GM12878 (cell line): ENCODE measurements at regions not wholly inside any gene's neighbourhood (a gene's known extent, or its start where the extent isn't known, plus 50 kb on each side); places are given as distances from the start of the nearest gene placed in this dataset.

Source experiments
- ATAC-seq: fragments of 200-7000 bp; cut with Tn5 transposase; 3 replicates; pipeline ENCODE4 v1.9.1; 2020; ENCODE audit warnings: mild to moderate bottlenecking, moderate library complexity
- BruUV-seq: library from RNA; stranded (reverse); fragments of 400-500 nt; replicated peaks from 2 replicates; lab custom pipeline; 2021; lab: Mats Ljungman, UMichigan
- CTCF ChIA-PET: fragments of 300-600 bp; sonication (Branson Sonifier 250); formaldehyde crosslinking; extraction: SDS; loops from one replicate; lab custom pipeline; 2021; ENCODE audit warnings: inconsistent platforms; lab: Yijun Ruan, JAX
- POLR2A ChIA-PET: fragments of 350-600 bp; formaldehyde crosslinking; extraction: SDS; loops from one replicate; lab custom pipeline; 2021; ENCODE audit warnings: inconsistent platforms; lab: Charles Lee
- RAD21 ChIA-PET: fragments of 300-600 bp; sonication (Branson Sonifier 250); formaldehyde crosslinking; loops from one replicate; lab custom pipeline; 2023; ENCODE audit warnings: antibody characterized with exemption; ENCODE audit not compliant: unreplicated experiment; lab: Charles Lee
- SMC1A ChIA-PET: fragments of 300-600 bp; sonication (Branson Sonifier 250); formaldehyde crosslinking; loops from one replicate; lab custom pipeline; 2023; ENCODE audit not compliant: unreplicated experiment, uncharacterized antibody; lab: Charles Lee
- DNase-seq: peaks from one replicate; pipeline ENCODE4 v3.0.0-alpha.2; 2011; ENCODE audit warnings: low read depth, low spot score
- FAIRE-seq: peaks from 3 replicates; lab custom pipeline; 2011; peaks lifted over from hg19 to GRCh38; lab: Jason Lieb, UNC
- H2AFZ ChIP-seq: 2 replicates; pipeline ENCODE4 v1.6.0; 2011; ENCODE audit warnings: low read depth, low read length, control low read depth; ENCODE audit not compliant: control insufficient read depth
- H3K27ac ChIP-seq: 2 replicates; pipeline ENCODE4 v1.5.1; 2011; ENCODE audit warnings: control low read depth; ENCODE audit not compliant: control insufficient read depth, insufficient read depth
- H3K27me3 ChIP-seq, 2 experiments: replicated peaks in 1 of 2; 2 replicates each; pipeline versions ENCODE4 v1.6.0 to v1.6.1; 2011; ENCODE audit warnings: low read length in 1 of 2; ENCODE audit not compliant: control insufficient read depth in 2 of 2, insufficient read depth in 2 of 2
- H3K36me3 ChIP-seq, 2 experiments: 2 replicates each; pipeline ENCODE4 v1.5.1; 2011; ENCODE audit warnings: low read length in 1 of 2; ENCODE audit not compliant: control insufficient read depth in 2 of 2, insufficient read depth in 2 of 2
- H3K4me1 ChIP-seq: 2 replicates; pipeline ENCODE4 v1.6.1; 2011; ENCODE audit warnings: mild to moderate bottlenecking, low read length, moderate library complexity, mixed read lengths; ENCODE audit not compliant: control insufficient read depth, insufficient read depth
- H3K4me2 ChIP-seq: 2 replicates; pipeline ENCODE4 v1.6.0; 2011; ENCODE audit warnings: control low read depth; ENCODE audit not compliant: control insufficient read depth, insufficient read depth
- H3K4me3 ChIP-seq: fragments of 200-600 bp; sonication (generic); 2 replicates; pipeline ENCODE4 v1.5.1; 2016
- H3K79me2 ChIP-seq: 2 replicates; pipeline ENCODE4 v1.6.0; 2011; ENCODE audit warnings: low read length; ENCODE audit not compliant: control insufficient read depth, insufficient read depth
- H3K9ac ChIP-seq: 2 replicates; pipeline ENCODE4 v1.8.0; 2011; ENCODE audit warnings: low read length, control low read depth, mixed read lengths; ENCODE audit not compliant: control insufficient read depth, insufficient read depth
- H3K9me3 ChIP-seq: replicated peaks from 3 replicates; pipeline ENCODE4 v1.5.1; 2011; ENCODE audit warnings: mild to moderate bottlenecking, low read length; ENCODE audit not compliant: control insufficient read depth, insufficient read depth
- H4K20me1 ChIP-seq: 2 replicates; pipeline ENCODE4 v1.6.0; 2011; ENCODE audit not compliant: control insufficient read depth, insufficient read depth
- ESRRA ChIP-seq: IDR thresholded peaks from 2 replicates; pipeline ENCODE4 v1.6.1; 2012; ENCODE audit warnings: mild to moderate bottlenecking, low read length, improper control_type of control experiment
- HDAC2 ChIP-seq: fragments of 200-600 bp; sonication (generic); IDR thresholded peaks from 2 replicates; pipeline ENCODE4 v1.6.1; 2017
- NFYB ChIP-seq: IDR thresholded peaks from 2 replicates; pipeline ENCODE4 v1.6.1; 2011; ENCODE audit warnings: low read depth, mild to moderate bottlenecking, low read length, improper control_type of control experiment, moderate library complexity; ENCODE audit not compliant: insufficient read depth
- NR2F1 ChIP-seq: fragments of 450-650 bp; conservative IDR thresholded peaks from 2 replicates; pipeline ENCODE4 v1.6.1; 2017; ENCODE audit warnings: mild to moderate bottlenecking
- WGBS: methylation state at CpG from one replicate; pipeline ENCODE4 v1.1.6; 2016; ENCODE audit warnings: low lambda C conversion rate; ENCODE audit not compliant: insufficient replicate concordance, insufficient coverage; ENCODE audit errors: missing lambda C conversion rate; 5-methylcytosine and 5-hydroxymethylcytosine counted together
- in situ Hi-C: fragments of 300-500 bp; cut with MboI; formaldehyde crosslinking; loops from 9 replicates; pipeline ENCODE4 v1.14.3; 2018; ENCODE audit warnings: mixed read lengths
- intact Hi-C: fragments of 100-400 bp; cut with micrococcal nuclease; formaldehyde crosslinking; loops from one replicate; pipeline ENCODE4 v1.14.2; 2022; ENCODE audit not compliant: unreplicated experiment
- TF ChIP-seq, protein P1 (sequence below): fragments of 450-650 bp; formaldehyde crosslinking; IDR thresholded peaks from 2 replicates; pipeline ENCODE4 v1.4.0; 2020; ENCODE audit warnings: mild to moderate bottlenecking, moderate library complexity
- TF ChIP-seq, protein P2 (sequence below): fragments of 450-650 bp; IDR thresholded peaks from 2 replicates; pipeline ENCODE4 v1.6.1; 2017; ENCODE audit warnings: borderline replicate concordance

DNA sequence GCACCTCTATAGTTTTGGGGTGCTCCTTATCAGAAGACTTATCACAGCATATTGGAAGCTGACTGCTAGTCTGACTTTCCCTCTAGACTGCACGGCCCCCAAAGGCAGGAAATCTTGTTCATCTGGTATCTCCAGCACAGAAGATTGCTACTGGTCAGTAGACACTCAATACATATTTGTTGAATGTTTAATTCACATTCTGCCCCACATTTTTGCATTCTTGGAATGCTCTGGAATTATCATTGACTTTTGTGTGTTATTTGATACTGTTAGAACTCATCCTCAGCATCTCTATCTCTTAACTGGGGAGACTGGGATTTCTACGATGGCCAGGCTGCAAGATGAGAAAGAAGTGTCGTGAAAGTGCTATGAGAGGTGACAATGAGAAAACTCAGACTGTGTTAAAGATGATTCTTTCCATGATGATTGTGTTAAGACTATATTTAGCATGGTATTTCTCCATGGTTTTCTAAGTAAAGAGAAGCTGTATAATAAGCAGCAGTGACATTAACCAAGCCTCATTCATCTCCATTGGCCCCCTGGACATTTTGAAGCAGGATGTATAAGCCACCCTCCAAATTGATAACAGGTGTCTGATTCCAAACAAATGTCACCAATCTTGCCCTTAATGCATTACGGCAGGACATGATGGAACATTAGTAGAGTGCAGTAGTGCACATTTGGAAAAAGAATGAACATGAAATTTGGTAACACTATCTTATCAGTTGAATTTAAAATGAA is 440.9 kb downstream of the RFC3 start (continued):
- no peak for TF ChIP-seq ESRRA
- no peak for TF ChIP-seq NFYB
- no peak for TF ChIP-seq NR2F1

DNA sequence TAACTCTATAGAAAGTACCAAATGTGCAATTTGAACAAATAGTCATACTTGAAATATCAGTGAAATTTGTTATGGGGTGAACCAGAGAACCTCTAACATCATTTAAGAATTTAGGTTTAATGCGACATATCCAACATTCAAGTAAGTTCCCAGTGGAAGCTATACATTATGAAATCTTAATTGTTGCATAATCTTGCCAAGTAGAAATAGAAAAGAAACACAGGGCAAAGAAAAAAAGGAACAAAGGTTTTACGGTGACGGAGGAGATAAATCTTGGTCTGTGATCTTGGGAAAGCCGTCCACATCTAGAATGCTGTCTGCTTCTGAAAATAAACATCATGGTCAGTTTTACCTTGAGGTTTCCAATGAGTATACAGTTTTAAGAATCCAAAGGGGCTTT is 445.7 kb downstream of the RFC3 start:
- no peak for TF ChIP-seq HDAC2
- TF ChIP-seq, protein P1, sequence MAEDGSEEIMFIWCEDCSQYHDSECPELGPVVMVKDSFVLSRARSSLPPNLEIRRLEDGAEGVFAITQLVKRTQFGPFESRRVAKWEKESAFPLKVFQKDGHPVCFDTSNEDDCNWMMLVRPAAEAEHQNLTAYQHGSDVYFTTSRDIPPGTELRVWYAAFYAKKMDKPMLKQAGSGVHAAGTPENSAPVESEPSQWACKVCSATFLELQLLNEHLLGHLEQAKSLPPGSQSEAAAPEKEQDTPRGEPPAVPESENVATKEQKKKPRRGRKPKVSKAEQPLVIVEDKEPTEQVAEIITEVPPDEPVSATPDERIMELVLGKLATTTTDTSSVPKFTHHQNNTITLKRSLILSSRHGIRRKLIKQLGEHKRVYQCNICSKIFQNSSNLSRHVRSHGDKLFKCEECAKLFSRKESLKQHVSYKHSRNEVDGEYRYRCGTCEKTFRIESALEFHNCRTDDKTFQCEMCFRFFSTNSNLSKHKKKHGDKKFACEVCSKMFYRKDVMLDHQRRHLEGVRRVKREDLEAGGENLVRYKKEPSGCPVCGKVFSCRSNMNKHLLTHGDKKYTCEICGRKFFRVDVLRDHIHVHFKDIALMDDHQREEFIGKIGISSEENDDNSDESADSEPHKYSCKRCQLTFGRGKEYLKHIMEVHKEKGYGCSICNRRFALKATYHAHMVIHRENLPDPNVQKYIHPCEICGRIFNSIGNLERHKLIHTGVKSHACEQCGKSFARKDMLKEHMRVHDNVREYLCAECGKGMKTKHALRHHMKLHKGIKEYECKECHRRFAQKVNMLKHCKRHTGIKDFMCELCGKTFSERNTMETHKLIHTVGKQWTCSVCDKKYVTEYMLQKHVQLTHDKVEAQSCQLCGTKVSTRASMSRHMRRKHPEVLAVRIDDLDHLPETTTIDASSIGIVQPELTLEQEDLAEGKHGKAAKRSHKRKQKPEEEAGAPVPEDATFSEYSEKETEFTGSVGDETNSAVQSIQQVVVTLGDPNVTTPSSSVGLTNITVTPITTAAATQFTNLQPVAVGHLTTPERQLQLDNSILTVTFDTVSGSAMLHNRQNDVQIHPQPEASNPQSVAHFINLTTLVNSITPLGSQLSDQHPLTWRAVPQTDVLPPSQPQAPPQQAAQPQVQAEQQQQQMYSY (CRISPR knock-in tag) = no peak
- TF ChIP-seq, protein P2, sequence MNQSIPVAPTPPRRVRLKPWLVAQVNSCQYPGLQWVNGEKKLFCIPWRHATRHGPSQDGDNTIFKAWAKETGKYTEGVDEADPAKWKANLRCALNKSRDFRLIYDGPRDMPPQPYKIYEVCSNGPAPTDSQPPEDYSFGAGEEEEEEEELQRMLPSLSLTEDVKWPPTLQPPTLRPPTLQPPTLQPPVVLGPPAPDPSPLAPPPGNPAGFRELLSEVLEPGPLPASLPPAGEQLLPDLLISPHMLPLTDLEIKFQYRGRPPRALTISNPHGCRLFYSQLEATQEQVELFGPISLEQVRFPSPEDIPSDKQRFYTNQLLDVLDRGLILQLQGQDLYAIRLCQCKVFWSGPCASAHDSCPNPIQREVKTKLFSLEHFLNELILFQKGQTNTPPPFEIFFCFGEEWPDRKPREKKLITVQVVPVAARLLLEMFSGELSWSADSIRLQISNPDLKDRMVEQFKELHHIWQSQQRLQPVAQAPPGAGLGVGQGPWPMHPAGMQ = no peak
- TF ChIP-seq, all 136 proteins: peak for 0
- in situ Hi-C loops = no loop called here
- DNase-seq (no peak), FAIRE-seq (no peak), ATAC-seq (no peak)
- SMC1A ChIA-PET = no interaction called here
- Histone ChIP-seq H3K4me3 (no peak overlapping the region), H2AFZ (no peak overlapping the region), H3K36me3 (no peaks in the 10 kb centered on the region), H3K79me2 (no peaks in the 10 kb centered on the region), H3K9ac (no peak overlapping the region), H3K4me1 (no peaks in the 10 kb centered on the region), H3K4me2 (no peak overlapping the region), H3K27me3 (no peaks in the 10 kb centered on the region), H3K27ac (no peak overlapping the region), H3K9me3 (no peaks in the 10 kb centered on the region), H4K20me1 (no peaks in the 10 kb centered on the region)
- POLR2A ChIA-PET = no interaction called here
- RAD21 ChIA-PET = no interaction called here
- intact Hi-C loops = no loop called here
- no TSS peak for BruUV-seq
- WGBS = 78% methylated on average over 4 of the region's 4 CpGs
- CTCF ChIA-PET = no interaction called here
